Endothelial cell (in vitro differentiated cells): ENCODE measurements at regions not wholly inside any gene's neighbourhood (a gene's known extent, or its start where the extent isn't known, plus 50 kb on each side); places are given as distances from the start of the nearest gene placed in this dataset.

Experiments
- DNase-seq: peaks from one replicate; pipeline ENCODE4 v3.0.0; 2021; ENCODE audit warnings: low spot score
- H3K27ac Mint-ChIP-seq: one replicate; pipeline ENCODE4 v1.8.0; 2021; ENCODE audit warnings: mixed read lengths, inconsistent platforms; ENCODE audit not compliant: unreplicated experiment
- H3K27me3 Mint-ChIP-seq: one replicate; pipeline ENCODE4 v1.8.0; 2021; ENCODE audit warnings: mild to moderate bottlenecking, moderate library complexity, mixed read lengths, inconsistent platforms; ENCODE audit not compliant: unreplicated experiment
- H3K36me3 Mint-ChIP-seq: one replicate; pipeline ENCODE4 v1.8.0; 2021; ENCODE audit warnings: mild to moderate bottlenecking, low read depth, mixed read lengths, inconsistent platforms; ENCODE audit not compliant: unreplicated experiment
- H3K4me1 Mint-ChIP-seq: one replicate; pipeline ENCODE4 v1.8.0; 2021; ENCODE audit warnings: mild to moderate bottlenecking, mixed read lengths, inconsistent platforms; ENCODE audit not compliant: unreplicated experiment
- H3K4me3 Mint-ChIP-seq: one replicate; pipeline ENCODE4 v1.8.0; 2021; ENCODE audit warnings: mild to moderate bottlenecking, mixed read lengths, inconsistent platforms; ENCODE audit not compliant: unreplicated experiment
- H3K9me3 Mint-ChIP-seq: one replicate; pipeline ENCODE4 v1.8.0; 2021; ENCODE audit warnings: mixed read lengths, inconsistent platforms; ENCODE audit not compliant: unreplicated experiment
- CTCF ChIP-seq: fragments of 200-600 bp; sonication (generic); IDR thresholded peaks from one replicate; pipeline ENCODE4 v1.5.0; 2021; ENCODE audit warnings: antibody characterized with exemption; ENCODE audit not compliant: unreplicated experiment

- TF ChIP-seq CTCF: no peak
- H3K36me3 Mint-ChIP-seq: no peaks in the 10 kb centered on the region
- H3K4me3 Mint-ChIP-seq: no peak overlapping the region
- H3K9me3 Mint-ChIP-seq: no peaks in the 10 kb centered on the region
- peaks cover 1% of the 10 kb centered on the region for H3K27me3 Mint-ChIP-seq
- H3K27ac Mint-ChIP-seq: no peak overlapping the region
- H3K4me1 Mint-ChIP-seq: no peaks in the 10 kb centered on the region
- DNase-seq: no peak
These were observed 1187.4 kb upstream of the NCAM2 start for GRCh38 chr21:19810779-19811178.

- H3K4me3 Mint-ChIP-seq: no peak overlapping the region
- no peak for TF ChIP-seq CTCF
- H3K27me3 Mint-ChIP-seq: no peaks in the 10 kb centered on the region
- DNase-seq: no peak
- no peaks in the 10 kb centered on the region for H3K9me3 Mint-ChIP-seq
- no peaks in the 10 kb centered on the region for H3K4me1 Mint-ChIP-seq
- H3K27ac Mint-ChIP-seq: no peak overlapping the region
- H3K36me3 Mint-ChIP-seq: no peaks in the 10 kb centered on the region
These were observed 1167.8 kb upstream of the NCAM2 start for GRCh38 chr21:19830446-19830845.

GRCh38 chr21:19832551-19832950, 1165.7 kb upstream of the NCAM2 start:
- no peak for TF ChIP-seq CTCF
- H3K4me3 Mint-ChIP-seq: no peak overlapping the region
- H3K27me3 Mint-ChIP-seq: no peaks in the 10 kb centered on the region
- H3K27ac Mint-ChIP-seq: no peak overlapping the region
- H3K9me3 Mint-ChIP-seq: no peaks in the 10 kb centered on the region
- H3K4me1 Mint-ChIP-seq: no peaks in the 10 kb centered on the region
- no peaks in the 10 kb centered on the region for H3K36me3 Mint-ChIP-seq
- DNase-seq: no peak

- H3K27me3 Mint-ChIP-seq: no peaks in the 10 kb centered on the region
- no peak for DNase-seq
- no peaks in the 10 kb centered on the region for H3K36me3 Mint-ChIP-seq
These were observed 1165.1 kb upstream of the NCAM2 start for GRCh38 chr21:19833082-19833481.

GRCh38 chr21:19842601-19843000, 1155.6 kb upstream of the NCAM2 start:
- Mint-ChIP-seq H3K36me3 (no peaks in the 10 kb centered on the region), H3K27ac (no peak overlapping the region), H3K9me3 (no peaks in the 10 kb centered on the region), H3K4me3 (no peak overlapping the region), H3K4me1 (peaks cover 5% of the 10 kb centered on the region), H3K27me3 (no peaks in the 10 kb centered on the region)
- no peak for DNase-seq
- TF ChIP-seq CTCF: no peak

More at GRCh38 chr21:19833082-19833481, 1165.1 kb upstream of the NCAM2 start:
- Mint-ChIP-seq H3K4me3 (no peak overlapping the region), H3K9me3 (no peaks in the 10 kb centered on the region), H3K27ac (no peak overlapping the region), H3K4me1 (peaks cover 2% of the 10 kb centered on the region)
- TF ChIP-seq CTCF: no peak
